ENCODE measurements at regions not wholly inside any gene's neighbourhood (a gene's known extent, or its start where the extent isn't known, plus 50 kb on each side); places are given as distances from the start of the nearest gene placed in this dataset.
"Not testable (repeated sequence)": the region's sequence is repeated elsewhere in the genome, so short reads cannot be mapped to it uniquely, and the experiment has no call there.

DNA sequence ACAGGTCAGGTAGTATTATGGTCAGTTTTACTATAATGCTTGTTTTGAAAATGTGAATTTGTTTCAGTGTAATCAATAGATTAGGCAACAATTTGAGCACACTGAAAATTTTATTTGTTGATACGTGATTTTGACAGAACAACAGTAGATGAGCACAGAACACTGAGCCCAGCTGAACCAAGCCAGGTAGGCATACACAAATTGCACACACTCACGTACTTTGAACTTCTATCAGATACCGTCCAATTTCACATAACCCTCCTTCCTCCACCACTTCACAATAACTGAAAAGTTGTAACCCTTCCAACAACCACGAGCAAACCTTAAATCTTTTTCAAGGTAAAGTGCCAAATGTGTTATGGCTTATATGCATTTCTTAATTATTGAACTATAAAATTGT is 229.5 kb upstream of the TMEFF2 start:
- Histone ChIP-seq H3K9me3 (no peaks in the 10 kb centered on the region), H3K27ac (no peak overlapping the region), H3K27me3 (no peaks in the 10 kb centered on the region), H3K4me3 (ENCODE audit: low read depth in 1 of 2, low read length in 1 of 2) (no peak overlapping the region), H3K4me1 (ENCODE audit: control insufficient read depth in 1 of 2, insufficient read depth in 1 of 2, low read depth in 1 of 2, low read length in 1 of 2) (no peaks in the 10 kb centered on the region), H3K36me3 (no peaks in the 10 kb centered on the region)
- TF ChIP-seq, protein P1, sequence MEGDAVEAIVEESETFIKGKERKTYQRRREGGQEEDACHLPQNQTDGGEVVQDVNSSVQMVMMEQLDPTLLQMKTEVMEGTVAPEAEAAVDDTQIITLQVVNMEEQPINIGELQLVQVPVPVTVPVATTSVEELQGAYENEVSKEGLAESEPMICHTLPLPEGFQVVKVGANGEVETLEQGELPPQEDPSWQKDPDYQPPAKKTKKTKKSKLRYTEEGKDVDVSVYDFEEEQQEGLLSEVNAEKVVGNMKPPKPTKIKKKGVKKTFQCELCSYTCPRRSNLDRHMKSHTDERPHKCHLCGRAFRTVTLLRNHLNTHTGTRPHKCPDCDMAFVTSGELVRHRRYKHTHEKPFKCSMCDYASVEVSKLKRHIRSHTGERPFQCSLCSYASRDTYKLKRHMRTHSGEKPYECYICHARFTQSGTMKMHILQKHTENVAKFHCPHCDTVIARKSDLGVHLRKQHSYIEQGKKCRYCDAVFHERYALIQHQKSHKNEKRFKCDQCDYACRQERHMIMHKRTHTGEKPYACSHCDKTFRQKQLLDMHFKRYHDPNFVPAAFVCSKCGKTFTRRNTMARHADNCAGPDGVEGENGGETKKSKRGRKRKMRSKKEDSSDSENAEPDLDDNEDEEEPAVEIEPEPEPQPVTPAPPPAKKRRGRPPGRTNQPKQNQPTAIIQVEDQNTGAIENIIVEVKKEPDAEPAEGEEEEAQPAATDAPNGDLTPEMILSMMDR (IDR thresholded peaks at IDR 0.05): no peak

DNA sequence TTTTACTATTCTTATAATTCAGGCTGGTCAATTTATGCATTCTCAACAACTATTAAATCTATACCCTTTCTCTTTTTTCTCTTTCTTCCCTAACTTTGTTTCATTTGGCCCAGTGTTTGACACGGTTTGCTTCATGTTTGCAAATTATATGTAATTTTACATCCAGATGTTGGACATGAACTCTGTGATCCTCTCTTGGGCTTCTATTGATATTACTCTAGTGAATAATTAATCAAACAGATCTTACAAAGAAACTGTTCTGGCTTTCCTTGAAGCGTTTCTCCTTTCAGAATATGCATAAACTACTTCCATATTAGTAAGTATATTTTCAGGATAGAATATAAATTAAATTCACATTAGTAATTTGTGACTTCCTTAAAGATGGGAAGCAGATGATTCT is 225.1 kb upstream of the TMEFF2 start:
- Histone ChIP-seq H3K27ac (no peak overlapping the region), H3K4me3 (ENCODE audit: low read depth in 1 of 2, low read length in 1 of 2) (no peak overlapping the region), H3K36me3 (no peaks in the 10 kb centered on the region), H3K4me1 (ENCODE audit: control insufficient read depth in 1 of 2, insufficient read depth in 1 of 2, low read depth in 1 of 2, low read length in 1 of 2) (no peaks in the 10 kb centered on the region), H3K9me3 (no peaks in the 10 kb centered on the region), H3K27me3 (no peaks in the 10 kb centered on the region)
- TF ChIP-seq, protein P1 (IDR thresholded peaks at IDR 0.05): no peak

DNA sequence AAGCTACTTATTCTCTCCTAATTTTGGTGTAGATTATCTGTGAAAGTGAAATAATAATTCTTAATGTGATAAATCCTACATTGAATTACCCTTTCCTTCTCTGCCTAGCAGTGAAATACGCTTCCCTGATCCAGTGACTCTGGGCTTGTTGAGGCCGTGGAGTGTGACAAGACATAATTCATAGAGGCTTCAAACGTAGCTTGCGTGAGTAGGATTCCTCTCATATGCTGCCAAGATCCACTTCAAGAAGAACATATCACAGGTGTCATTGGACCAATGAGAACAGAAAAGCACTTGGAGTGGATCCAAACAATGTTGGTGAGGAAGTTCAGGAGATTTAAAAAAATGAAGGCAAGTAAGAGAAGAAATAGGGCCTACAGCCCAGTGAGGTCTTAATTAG is 221.3 kb upstream of the TMEFF2 start:
- Histone ChIP-seq H3K9me3 (peaks cover 5% of the 10 kb centered on the region), H3K4me1 (ENCODE audit: control insufficient read depth in 1 of 2, insufficient read depth in 1 of 2, low read depth in 1 of 2, low read length in 1 of 2) (no peaks in the 10 kb centered on the region), H3K36me3 (no peaks in the 10 kb centered on the region), H3K27ac (no peak overlapping the region), H3K4me3 (ENCODE audit: low read depth in 1 of 2, low read length in 1 of 2) (no peak overlapping the region), H3K27me3 (no peaks in the 10 kb centered on the region)
- TF ChIP-seq, protein P1 (IDR thresholded peaks at IDR 0.05): no peak

DNA sequence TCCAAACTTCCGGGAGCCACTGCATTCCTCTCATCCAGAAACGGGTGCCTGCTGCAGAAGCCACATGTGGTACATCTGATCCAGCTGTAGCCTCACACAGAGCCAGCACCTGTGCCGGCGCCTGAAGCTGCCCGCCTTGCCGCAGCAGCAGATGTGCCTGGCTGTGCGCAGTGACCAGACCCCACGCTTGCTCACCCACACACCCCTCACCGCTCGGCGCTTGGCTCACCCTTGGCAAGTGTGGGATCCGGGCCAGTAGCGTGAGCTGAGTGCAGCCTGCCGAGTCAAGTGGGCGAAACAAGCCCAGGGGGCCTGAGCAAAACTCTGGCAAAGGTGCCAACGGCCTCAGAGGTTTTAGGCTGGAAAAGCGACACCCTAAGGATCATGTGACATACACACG is 220.1 kb upstream of the TMEFF2 start:
- TF ChIP-seq, protein P1 (IDR thresholded peaks at IDR 0.05): no peak
- Histone ChIP-seq H3K36me3 (no peaks in the 10 kb centered on the region), H3K4me1 (ENCODE audit: control insufficient read depth in 1 of 2, insufficient read depth in 1 of 2, low read depth in 1 of 2, low read length in 1 of 2) (no peaks in the 10 kb centered on the region), H3K27me3 (no peaks in the 10 kb centered on the region), H3K27ac (no peak overlapping the region), H3K9me3 (peaks cover 5% of the 10 kb centered on the region), H3K4me3 (ENCODE audit: low read depth in 1 of 2, low read length in 1 of 2) (no peak overlapping the region)

DNA sequence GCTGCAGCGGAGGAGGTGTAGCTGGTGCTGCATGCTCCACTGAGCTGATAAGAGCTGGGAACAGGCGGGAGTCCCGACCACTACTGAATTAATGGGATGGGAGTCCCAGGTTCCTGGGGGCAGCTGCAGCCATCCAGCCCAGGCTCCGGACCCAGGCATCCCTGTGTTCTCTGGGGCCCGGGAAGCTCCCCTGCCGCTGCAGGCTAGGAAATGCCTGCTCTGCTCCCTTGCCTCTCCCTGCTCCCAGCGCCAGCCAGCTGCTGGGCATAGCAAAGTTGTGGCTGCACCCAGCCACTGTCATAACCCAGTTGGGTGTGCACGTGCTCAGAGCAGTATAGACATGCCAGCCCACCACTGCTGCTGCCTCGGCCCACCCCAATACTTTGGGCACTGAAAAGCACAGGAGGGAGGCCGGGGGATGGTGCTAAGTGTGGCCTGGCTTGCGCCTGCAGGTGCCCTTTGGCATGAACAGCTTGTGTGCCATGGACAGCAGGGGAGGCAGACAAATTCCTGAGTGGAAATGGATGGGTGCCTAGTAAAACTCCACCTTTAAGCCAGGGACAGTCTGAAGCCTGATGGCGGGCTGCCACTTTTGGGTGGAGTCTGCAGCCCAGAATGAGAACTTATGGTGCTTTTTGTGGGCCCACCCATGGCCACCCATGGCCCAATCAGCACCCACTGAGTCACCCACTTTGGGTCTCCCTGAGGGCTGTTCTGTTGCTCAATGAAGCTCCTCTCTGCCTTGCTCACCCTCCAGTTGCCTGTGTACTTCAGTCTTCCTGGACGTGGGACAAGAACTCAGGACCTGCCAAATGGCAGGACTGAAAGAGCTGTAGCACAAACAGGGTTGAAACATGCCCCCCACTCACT is 219.3 kb upstream of the TMEFF2 start:
- TF ChIP-seq, protein P1 (IDR thresholded peaks at IDR 0.05): no peak
- Histone ChIP-seq H3K4me1 (ENCODE audit: control insufficient read depth in 1 of 2, insufficient read depth in 1 of 2, low read depth in 1 of 2, low read length in 1 of 2) (no peaks in the 10 kb centered on the region), H3K9me3 (peaks cover 5% of the 10 kb centered on the region), H3K4me3 (ENCODE audit: low read depth in 1 of 2, low read length in 1 of 2) (no peak overlapping the region), H3K27ac (no peak overlapping the region), H3K36me3 (no peaks in the 10 kb centered on the region), H3K27me3 (no peaks in the 10 kb centered on the region)

DNA sequence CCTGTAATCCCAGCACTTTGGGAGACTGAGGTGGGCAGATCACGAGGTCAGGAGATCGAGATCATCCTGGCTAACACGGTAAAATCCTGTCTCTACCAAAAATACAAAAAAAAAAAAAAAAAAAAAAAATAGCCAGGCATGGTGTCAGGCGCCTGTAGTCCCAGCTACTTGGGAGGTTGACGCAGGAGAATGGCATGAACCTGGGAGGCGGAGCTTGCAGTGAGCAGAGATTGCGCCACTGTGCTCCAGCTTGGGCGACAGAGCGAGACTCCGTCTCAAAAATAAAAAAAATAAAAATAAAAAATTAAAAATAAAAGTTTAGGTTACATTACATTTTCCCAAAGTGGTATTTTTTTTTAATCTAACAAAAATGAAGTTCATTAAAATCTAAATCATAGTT is 218.1 kb upstream of the TMEFF2 start:
- H3K27me3 ChIP-seq; H3K4me1 ChIP-seq (ENCODE audit: control insufficient read depth in 1 of 2, insufficient read depth in 1 of 2, low read depth in 1 of 2, low read length in 1 of 2); H3K9me3 ChIP-seq; H3K36me3 ChIP-seq; H3K27ac ChIP-seq; H3K4me3 ChIP-seq (ENCODE audit: low read depth in 1 of 2, low read length in 1 of 2): not testable (repeated sequence)
